Fibroblast of mammary gland (primary cell): ENCODE measurements at regions not wholly inside any gene's neighbourhood (a gene's known extent, or its start where the extent isn't known, plus 50 kb on each side); places are given as distances from the start of the nearest gene placed in this dataset.

Experiments used
- DNase-seq: peaks from one replicate; pipeline ENCODE4 v3.0.0-alpha.2; 2010; ENCODE audit warnings: low read depth
- H3K4me3 ChIP-seq: 2 replicates; pipeline ENCODE4 v1.5.1; 2011; ENCODE audit warnings: low read depth, mild to moderate bottlenecking, low read length, moderate library complexity; ENCODE audit not compliant: control insufficient read depth
- CTCF ChIP-seq: conservative IDR thresholded peaks from 2 replicates; pipeline ENCODE4 v1.5.1; 2011; ENCODE audit warnings: low read depth, low read length, inconsistent platforms; ENCODE audit not compliant: control insufficient read depth, insufficient read depth

- no peak overlapping the region for H3K4me3 ChIP-seq
- TF ChIP-seq CTCF, result peak; percentile 16
- peak; percentile 74 for DNase-seq
Measured at GRCh38 chr3:24060055-24060454, 115.0 kb downstream of the NR1D2 start.

GRCh38 chr3:24062916-24063315, 117.8 kb downstream of the NR1D2 start:
- DNase-seq, result no peak
- TF ChIP-seq CTCF, result no peak

More at GRCh38 chr3:24062916-24063315, 117.8 kb downstream of the NR1D2 start:
- no peak overlapping the region for H3K4me3 ChIP-seq
